CD4-positive, alpha-beta T cell treated with Interleukin-15 for 1 hour (primary cell): ENCODE measurements at regions not wholly inside any gene's neighbourhood (a gene's known extent, or its start where the extent isn't known, plus 50 kb on each side); places are given as distances from the start of the nearest gene placed in this dataset.
A peak's percentile ranks its signal among the peaks of the same experiment; 100 is the strongest.
"Not testable (repeated sequence)": the region's sequence is repeated elsewhere in the genome, so short reads cannot be mapped to it uniquely, and the experiment has no call there.

Experiments
- DNase-seq: peaks from one replicate; pipeline ENCODE4 v3.0.0-alpha.2; 2020

DNA sequence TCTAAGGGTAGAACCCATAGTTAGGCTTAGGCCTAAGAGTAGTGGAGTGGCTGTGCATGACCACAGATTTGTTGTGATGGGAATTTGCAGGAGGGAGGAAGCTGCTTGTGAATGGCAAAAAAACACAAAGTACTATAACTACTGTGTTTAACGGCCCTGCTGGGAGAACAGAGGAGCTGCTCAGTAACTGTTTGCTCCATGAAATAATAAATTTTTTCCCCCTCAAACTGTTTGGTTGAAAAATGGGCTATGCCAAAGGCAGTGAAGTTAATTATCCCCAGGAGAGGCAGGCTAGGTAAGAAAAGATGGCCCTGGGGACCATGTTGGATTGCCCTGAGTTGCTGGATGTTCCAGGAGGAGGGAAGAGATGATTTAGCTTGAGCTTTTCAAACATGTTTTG lies 216.1 kb upstream of the ADRA1D start:
- no peak for DNase-seq

- peak; percentile 30 for DNase-seq
These were observed 213.7 kb upstream of the ADRA1D start for GRCh38 chr20:4462801-4463200.

DNA sequence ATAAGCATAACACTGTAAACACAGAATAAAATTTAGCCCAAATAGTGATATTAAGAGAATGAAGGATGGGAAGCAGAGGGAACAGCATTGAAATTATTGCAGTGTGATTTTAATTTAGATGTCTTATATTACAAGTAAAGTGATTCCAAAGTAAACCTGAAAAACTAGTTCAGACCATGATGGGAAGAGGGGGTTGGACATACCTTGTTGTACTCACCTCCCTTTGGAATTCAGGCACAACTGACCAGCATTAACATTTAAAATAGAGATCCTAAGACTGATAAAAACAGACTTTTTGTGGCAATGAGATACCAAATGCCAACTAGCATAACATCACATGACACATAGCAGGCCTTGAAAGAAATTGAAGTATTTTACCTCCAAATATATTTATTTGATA lies 210.0 kb upstream of the ADRA1D start:
- no peak for DNase-seq

DNA sequence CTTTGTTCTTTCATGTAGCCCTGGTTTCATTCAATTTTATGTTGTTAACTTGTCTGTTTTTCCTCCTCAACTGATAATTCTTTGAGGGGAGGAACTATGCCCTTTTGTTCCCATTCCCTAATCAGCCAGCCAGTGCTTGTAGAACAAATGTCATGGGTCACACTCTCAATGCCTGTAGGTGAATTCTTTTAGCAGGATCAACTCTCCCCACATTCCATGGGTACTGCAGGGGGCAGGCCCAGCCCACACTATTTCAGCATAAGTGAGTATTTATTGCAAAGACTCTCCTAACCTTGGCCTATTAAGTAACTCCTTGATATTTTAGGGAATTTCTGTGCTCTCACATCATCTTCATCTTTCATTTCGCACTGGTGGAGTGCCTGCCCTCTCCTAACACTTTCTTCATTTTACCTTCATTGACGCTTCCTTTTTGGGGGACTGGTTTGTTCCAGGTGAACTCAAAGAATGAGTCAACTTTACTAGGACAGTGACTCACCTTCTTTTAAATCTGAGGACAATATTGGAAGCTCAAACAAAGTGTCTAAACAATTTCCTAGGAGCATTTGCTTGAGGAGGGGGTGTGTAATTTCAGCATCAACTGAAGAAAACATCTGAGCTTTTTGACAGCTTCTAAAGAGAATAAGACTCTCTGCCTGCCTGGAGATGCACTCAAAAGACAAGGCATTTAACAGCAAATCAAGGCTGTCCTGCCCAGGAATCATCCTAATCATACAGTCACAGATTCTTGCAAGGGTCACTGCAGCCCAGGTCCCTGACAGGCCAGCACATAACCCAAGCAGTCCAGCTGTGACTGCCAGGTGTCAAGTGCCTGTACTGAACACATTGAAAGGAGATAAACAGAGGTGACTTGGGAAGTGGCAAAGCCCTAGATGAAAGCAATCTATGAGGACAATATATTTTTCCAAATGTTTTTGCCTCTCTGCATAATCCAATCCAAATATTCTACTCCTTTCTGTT lies 208.8 kb upstream of the ADRA1D start:
- no peak for DNase-seq

DNA sequence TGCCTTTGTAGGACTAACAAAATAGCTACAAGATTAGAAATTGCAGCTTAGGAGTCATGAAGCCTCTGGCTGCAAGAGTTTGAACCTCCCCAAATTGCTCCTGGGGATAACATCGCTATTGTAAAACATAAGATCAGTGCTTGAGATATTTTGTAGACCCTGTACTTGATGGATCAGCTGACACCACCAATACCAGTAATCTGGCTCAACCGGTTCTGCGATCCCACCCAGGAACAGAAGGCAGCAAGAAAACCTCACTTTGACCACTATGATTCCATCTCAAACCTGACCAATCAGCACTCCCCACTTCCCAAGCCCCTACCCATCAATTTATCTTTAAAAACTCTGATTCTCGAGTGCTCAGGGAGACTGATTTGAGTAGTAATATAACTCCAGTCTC lies 206.9 kb upstream of the ADRA1D start:
- DNase-seq = no peak

- no peak for DNase-seq
These were observed 206.2 kb upstream of the ADRA1D start for GRCh38 chr20:4455301-4455701.

DNA sequence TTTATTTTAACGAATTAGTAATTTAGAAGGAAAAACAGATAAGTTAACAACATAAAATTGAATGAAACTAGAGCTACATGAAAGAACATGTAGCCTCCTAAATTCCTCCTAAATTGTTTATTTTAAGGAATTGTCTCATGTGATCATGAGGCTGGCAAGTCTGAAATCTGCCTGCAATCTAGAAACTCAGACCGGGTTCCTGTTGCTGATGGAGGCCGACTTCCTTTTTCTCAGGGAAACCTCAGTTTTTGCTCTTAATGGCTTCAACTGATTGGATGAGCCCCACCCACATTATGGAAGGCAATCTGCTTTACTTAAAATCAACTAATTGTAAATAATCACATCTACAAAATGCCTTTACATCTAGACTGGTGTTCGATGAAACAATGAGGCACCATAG lies 205.0 kb upstream of the ADRA1D start:
- no peak for DNase-seq

- no peak for DNase-seq
These were observed 204.3 kb upstream of the ADRA1D start for GRCh38 chr20:4453359-4453758.

- no peak for DNase-seq
These were observed 202.5 kb upstream of the ADRA1D start for GRCh38 chr20:4451487-4452081.

DNA sequence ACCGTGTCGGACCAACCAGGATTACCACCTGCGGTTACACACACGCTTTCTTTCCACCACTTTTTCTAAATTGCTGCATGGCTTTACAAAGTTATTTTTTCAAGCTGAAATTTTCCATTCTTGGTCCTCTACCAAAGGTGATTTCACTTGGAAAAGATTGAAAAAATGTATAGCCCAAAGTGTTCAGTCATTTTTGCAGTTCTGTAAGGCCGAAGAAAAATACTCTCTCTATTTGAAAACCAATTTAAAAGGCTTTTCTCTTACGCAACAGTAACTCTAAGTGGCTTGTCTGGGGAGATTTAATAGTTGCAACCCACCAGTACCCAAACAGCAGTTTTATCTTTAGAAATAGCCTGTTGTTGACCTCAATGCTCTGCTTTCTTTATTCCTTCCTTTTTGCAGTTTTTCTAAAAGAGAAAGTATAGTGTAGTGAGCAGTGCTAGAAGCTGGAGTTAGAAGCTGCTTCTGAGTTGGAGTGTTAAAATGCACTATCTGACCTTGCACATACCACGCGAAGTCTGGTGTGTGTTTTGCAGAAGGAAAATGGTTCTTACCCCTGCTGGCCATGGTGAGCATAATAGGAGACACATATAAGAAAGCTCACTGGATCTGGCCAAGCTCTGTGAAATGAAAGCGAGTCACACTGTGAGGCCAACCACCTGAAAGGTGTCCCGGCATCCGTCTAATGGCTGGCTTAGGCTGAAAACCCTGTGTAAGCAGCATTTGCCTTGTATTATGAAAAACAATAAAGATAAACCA lies 201.0 kb upstream of the ADRA1D start:
- no peak for DNase-seq

DNA sequence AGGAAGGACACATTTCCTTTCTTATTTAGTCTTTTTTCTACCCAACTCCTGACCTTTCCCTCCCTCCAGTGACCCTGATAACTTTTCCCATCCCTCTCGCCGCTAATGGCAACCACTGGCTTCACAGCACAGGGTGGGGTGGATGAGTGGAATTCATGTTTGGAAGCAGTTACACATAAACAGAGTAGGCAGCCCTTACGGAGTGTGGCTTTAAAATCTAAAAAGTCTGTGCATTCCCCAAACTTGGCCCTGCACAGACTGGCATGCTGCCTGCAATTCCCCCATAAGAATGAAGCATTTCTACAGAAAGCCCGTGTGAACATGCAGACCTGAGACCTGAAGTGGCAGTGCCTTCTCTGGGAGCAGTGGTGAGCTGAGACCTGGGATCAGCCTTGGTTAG lies 196.7 kb upstream of the ADRA1D start:
- DNase-seq = no peak

DNA sequence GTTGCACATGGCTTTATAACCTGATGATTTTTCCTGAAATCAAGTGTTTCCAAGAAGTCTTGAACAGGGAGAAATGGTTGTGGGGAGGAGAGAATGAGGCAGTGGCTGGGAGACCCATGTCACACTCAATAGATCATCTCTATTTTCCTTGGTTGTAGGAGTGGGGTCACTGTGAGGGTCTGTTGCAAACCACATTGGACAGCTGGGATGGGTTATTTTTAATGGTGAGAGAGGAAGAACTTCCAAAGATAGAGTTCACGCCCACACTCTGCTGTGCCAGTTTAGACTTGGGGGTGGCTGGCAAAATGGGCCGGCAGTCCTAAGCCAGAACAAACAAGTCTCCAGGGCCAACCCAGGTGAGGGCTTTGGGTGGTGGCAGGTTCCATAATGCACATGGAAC lies 196.2 kb upstream of the ADRA1D start:
- DNase-seq = no peak

- no peak for DNase-seq
These were observed 195.3 kb upstream of the ADRA1D start for GRCh38 chr20:4444404-4444803.

- DNase-seq = no peak
These were observed 193.9 kb upstream of the ADRA1D start for GRCh38 chr20:4443016-4443415.

- no peak for DNase-seq
These were observed 192.8 kb upstream of the ADRA1D start for GRCh38 chr20:4441871-4442270.

DNA sequence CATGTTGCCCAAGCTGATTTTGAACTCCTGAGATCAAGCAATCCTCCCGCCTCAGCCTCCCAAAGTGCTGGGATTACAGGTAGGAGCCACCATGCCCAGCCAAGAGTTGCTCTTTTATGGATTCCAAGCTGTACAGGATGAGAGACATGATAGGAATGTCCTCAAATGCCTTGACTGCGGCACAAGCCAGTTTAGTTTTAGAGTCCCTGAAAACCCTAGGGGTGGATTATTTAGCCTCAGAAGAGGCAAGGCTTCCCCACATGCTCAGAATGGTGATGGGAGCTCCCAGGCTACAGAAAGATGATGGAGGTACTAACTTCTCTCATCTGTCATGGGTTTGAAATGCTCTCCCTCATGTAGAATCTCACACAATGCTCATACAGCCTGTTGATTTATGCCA lies 192.1 kb upstream of the ADRA1D start:
- no peak for DNase-seq

GRCh38 chr20:4439461-4439860 lies 190.4 kb upstream of the ADRA1D start:
- DNase-seq = no peak

DNA sequence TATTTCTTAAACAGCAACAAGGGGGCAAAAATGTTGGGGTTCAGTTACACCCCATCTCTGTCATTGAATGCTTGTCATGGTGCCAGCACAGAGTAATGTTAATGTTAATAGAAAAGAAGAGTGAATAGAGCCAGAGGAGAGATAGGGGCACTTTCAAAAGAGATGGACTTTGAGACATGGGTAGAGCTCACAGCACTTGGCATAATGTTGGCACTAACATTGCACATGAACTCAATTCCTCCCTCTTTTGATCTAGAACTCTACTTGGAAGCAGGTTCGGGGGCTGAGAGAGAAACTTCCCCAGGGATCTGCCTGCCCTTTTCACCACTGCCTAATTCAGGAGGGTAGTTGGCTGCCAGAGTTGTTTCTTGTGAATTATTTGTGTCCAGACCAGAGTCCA lies 188.0 kb upstream of the ADRA1D start:
- no peak for DNase-seq

DNA sequence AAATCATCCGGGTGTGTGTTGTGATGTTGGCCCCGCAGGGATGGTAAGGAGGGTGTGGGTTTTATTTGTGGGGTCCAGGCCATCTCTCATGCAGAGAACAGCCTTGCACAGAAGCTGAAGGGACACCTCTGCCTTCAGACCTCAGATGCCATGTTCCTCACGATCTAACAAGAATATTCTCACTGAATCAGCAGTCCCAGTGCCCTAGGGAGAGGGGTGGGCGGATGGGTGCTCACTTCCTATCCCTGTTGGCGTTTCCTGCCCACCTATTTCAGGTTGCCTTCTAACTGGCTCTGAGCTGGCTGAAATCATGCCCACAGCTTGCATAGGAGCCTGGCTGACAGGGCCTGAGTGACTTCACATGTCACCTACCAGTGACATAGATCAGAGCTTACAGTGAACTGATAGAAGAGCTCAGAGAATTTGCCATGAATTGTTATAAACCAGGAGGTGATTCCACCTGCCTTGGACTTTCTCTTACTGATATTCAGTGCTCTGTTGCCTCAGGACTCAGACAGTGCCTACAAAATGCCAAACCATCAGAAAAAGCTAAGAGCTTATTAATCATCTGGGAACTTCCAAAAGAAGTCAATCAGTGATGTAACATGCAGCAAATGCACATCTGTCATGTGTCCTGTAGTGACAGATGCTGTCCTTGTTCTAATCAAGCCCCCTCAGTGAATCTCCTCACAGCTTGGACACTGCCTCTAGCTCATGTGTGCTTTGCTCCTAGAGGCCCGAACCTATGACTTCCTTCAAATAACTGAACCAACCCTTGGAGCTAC lies 186.8 kb upstream of the ADRA1D start:
- no peak for DNase-seq

- no peak for DNase-seq
These were observed 186.1 kb upstream of the ADRA1D start for GRCh38 chr20:4435225-4435624.

GRCh38 chr20:4434681-4435080 lies 185.6 kb upstream of the ADRA1D start:
- DNase-seq = no peak

GRCh38 chr20:4431446-4431845 lies 182.4 kb upstream of the ADRA1D start:
- no peak for DNase-seq

- DNase-seq = not testable (repeated sequence)
These were observed 181.7 kb upstream of the ADRA1D start for GRCh38 chr20:4430826-4431225.
